DMS153 treated with DMSO at 0.1 percent for 48 hours (cell line): ENCODE measurements at regions not wholly inside any gene's neighbourhood (a gene's known extent, or its start where the extent isn't known, plus 50 kb on each side); places are given as distances from the start of the nearest gene placed in this dataset.

Experiments
- DNase-seq: peaks from one replicate; lab custom pipeline; 2025; ENCODE audit not compliant: unreplicated experiment; lab: John Stamatoyannopoulos, UW

DNA sequence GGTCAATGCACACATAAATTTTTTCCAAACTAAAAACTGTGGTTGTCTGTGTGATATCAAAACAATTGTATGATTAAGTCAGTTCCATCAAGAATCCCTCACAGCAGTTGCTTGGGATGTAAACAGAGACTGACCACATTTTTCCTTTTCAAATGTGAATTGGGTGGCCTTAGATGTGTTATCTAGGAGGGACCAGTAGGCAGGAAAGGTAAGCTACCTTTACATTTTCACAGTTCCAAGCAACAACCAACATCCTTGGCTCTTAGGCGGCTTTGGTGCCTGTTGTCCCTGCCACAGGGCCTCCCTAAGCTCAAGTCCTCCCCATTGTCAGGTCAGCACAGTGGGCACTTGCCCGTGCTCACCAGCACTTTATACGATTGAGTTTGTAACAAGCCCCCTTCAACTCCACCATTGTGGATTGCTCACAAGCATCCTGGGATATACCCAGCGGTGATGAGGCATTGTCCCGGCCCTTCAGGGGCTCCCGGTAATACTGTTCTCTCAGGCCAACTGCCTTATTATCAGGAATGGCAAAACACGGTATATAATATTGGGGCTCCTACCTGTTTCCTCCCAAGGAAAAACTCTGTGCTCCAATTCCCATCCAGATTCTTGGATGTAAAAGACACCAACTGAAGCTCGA, 114.9 kb upstream of the ANKRD1 start:
- no peak for DNase-seq

DNA sequence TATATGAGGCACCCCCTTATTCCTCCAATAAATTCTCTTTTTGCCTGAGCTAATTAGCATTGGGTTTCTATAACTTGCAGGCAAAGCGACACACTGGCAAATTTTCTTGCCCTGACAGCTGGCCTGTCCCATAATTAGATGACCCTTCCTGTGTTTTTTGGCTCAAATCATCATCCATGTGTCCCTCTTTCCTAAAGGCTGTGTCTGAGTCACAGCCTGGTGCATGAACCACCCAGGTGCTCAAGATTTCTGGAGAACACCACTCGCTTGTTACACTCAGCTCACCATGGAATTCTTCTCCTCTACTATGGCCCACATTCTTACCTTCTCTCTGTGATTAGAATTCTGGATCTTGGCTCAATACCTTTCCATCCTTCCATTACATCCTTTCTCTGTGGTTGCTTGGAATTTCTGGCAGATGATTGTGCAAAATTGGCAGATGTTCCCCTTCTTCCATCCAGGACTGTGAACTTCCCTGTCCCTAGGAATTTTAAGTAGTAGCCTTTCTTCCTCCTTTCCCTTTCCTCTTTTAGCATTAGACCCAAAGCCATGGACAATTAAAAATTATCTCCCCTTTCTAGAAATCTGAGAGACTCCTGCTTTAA, 116.0 kb upstream of the ANKRD1 start:
- DNase-seq, result no peak

DNA sequence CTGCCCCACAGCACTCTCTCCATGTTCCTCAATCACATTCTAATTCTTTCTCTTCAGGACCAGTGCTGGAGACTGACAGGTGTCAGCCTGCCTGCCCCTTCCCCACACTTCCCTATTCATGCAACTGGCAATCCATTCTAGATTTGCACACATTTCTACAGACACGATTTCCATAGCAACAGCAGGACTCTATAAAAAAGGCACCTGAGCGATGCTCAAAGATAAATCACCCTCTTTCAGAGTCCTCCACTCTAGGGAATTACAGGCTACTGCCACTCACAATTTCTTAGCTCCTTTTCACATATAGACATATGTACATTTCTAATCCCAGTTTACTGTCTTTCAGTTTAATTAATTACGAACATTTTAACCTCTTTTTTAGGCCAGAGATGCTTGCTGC, 118.1 kb upstream of the ANKRD1 start:
- DNase-seq, result no peak

DNA sequence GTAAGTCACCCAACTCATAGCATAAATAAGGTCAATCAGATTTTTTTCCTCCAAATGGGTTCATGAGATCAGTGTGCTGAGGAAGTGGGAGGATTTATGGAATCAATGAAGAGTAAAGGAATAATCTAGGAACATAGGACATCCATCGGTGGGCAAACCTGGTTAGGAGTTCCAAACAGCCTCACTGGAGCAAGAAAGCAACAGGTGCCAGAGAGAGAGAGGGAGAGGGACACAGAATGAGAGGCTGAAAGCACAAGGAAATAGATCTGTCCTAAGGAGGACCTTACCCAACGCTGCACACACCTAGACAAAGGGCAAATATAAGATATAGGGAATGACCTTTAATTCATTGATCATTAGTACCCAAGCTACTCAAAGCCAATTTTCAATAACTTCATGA, 119.5 kb upstream of the ANKRD1 start:
- DNase-seq, result no peak

DNA sequence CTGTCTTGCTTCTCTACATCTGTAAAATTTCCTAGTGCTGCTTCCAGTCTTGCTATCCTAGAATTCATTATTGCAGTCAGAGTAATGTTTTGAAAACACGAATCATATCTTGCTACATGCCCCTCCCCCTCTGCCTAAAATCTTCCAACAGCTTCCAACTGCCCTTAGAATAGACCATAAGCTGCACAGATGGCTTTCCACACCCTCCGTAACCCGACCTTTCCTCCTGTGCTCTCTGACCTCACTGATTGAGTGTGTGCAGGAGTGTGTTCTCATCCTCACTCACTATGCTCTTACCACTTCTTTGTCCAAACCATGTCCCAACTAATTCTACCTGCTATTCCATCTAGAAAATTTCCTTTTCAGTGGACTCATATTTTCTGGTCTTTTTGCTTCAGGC, 121.2 kb upstream of the ANKRD1 start:
- DNase-seq, result no peak

DNA sequence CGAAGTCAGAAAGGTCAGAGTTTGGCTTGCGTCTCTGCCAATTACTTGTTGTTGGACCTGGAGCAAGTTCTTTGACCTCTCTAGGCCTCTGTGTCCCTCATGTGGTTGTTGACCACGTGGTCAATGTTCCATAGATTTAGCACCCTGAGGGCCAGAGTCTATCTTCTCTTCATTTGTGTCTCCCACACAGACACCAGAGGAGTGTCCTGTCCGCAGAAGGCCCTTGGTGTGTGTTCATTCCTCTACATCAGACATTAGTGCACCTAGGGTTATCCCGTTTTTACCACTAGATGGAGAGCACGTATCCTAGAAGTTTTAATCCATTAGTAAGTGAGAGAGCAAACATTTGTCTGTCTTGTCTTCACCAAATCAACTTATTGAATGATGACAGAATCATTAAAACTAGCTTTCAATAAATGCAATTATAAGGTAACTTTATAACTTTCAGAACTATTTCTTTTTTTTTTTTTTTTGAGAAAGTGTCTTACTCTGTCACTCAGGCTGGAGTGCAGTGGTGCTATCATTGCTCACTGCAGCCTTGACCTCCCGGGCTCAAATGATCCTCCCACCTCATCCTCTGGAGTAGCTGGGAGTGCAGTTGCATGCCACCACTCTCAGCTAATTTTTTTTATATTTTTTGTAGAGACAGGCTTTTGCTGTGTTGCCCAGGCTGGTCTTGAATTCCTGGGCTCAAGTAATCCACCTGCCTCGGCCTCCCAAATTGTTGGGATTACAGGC, 122.5 kb upstream of the ANKRD1 start:
- DNase-seq, result peak; percentile 7

DNA sequence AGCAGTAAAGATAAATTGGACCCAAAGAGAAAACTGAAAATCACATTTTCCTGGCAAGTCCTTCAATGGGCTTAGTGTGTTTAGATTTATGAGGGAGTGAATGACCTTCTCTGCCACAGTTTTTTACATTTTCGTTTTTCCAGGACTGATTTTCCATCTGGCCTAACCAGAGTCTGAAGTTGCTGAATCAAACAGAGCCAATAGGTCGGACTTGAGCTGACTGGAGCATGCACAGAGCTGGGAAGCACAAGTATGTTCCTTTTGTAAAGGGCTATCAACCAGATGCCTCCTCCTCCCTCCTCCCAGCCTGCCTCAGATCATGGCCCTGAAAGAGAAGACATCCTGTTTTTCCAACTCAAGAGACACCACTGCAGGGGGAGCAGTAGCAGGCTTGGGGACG, 126.0 kb upstream of the ANKRD1 start:
- DNase-seq, result no peak

DNA sequence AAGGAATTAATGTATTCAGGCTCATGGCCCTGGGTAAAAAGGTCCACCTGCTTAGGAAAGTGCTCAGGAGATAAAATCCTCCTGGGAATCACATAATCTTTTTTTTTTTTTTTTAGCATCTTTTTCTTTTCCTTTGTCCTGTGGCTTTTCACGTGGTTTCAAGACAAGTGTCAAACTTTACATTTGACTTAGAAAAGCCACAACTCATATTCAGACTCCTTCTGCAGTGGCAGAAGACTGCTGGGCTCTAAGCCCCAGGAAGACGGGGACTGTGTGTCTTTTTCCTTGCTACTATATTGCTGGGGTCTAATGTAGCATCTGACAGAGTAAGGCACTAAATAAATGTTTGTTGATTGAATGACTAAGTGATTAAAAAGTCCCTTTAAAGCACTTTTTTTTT, 127.5 kb upstream of the ANKRD1 start:
- DNase-seq, result no peak

DNA sequence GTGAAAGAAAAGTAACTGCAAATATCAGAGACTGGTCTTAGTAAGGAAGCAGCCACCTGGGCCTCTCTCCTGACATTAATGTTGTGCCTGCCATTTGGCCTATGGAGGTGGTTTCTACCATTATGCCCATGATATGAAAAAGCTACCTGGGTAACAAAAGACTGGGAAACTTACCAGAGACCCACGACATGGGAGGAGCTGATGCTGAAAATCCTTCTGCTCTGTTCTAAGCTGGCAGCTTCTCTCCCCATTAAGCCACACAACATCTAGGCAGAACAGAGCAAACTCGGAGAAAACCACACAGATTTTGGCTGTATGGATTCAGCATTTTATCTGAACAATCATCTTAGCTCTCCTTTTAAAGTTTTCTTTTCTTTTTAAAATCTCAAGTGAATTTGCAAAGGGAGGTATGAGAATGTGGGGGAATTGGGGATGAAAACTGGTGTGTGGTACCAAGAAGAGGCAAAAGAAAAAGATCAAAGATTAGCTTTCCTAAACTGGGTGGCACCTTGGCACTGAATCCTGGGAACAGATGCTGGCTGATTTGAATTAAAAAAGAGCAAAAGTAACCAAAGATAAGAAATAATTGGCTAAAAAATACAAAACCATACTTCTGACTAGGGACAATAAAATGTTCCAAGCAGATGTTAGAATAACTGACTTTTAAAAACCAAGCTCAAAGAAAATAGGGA, 128.6 kb upstream of the ANKRD1 start:
- no peak for DNase-seq

DNA sequence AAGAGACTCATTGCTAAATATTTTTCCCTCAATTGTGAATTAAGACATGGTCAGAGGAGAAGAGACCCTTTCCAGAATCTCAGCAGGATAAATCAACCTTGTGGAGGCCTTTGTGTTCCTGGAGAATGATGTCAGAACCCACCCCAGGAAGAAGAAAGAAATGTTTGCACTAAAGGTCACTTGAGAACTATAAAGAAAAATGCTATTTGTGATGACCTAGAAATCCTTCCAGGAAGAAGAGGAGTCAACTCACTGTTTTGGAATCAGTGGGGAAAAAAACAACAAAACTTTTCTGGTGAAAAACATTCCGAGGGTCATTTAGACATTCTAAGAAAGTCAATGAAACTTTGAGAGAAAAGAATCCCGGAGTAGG, 129.1 kb upstream of the ANKRD1 start:
- no peak for DNase-seq

DNA sequence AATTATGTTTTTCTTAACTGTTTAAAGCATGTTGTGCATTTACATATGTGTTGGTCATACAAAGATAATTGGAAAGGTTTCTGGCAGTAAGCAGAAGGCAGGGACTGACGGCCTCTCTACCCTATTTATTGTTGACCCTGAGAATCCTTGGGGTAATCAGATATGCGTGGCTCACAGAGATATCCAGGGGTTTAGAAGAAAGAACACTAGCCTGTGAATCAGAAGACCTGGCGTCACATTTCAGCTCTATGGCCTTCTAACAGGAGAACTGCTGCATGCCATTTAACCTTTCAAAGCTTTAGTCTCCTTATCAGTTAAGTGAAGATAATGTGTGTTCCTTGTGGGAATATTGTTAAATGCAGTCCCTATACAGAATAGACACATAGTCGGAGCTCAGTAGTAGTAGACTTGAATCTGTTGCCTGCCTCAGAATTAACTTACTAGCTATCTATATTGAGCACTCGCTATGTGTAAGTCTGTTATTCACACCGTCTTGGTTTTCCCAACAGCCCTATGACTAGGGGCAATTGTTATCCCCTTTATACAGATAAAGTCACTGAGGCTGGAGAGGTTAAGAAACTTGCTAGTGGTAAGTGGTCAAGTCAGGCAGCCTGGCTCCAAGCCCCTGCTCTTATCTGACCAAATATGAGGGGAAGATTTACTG, 129.6 kb upstream of the ANKRD1 start:
- no peak for DNase-seq

DNA sequence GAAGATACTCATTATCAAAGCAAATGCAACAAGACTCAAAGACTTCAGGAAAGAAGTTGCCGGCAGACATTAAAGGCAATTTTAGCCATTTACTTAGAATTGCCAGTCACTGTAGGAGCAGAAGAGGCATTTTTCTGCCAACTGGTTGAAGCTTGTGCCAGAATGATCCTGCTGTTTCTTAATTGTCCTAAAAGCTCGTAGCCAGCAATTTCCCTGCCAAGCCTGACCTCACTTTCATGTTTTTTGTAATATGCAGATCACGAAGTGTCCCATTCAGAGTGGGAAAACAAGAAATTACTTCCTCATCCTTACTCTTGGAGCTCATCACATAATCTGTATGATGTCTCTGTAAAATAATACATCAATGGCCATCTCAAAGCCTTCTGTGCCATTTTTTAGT, 130.9 kb upstream of the ANKRD1 start:
- DNase-seq, result no peak

DNA sequence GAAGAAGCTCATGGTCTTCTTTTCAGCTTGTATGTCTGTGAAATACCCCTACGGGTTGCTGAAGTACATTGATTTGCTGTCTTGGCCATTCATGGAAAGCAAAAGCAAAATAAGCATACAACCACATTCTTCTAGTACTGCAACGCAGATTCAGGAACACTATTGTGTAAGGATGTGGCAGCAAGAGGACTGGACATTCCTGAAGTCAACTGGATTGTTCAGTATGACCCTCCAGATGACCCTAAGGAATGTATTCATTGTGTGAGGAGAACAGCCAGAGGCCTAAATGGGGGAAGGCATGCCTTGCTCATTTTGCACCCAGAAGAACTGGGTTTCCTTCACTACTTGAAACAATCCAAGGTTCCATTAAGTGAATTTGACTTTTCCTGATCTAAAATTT, 133.4 kb upstream of the ANKRD1 start:
- DNase-seq, result no peak

DNA sequence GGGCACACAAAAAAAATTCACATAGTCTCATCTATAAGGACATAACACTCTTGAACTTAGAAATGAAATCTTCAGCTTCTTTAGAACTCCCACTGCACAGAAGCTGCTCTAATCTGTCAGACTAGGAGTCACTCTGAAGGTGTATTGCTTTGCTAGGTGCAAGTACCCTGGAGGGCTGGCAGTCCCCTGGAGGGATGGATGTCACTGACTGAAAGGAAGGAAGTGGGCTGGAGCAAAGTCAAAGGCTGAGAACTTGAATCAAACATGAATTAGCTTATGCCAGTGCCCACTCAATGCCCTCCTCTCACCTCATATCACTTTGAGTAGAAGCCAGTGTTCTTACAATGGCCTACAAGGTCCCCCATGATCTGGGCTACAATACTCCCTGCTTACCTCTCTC, 140.3 kb upstream of the ANKRD1 start:
- DNase-seq, result no peak

DNA sequence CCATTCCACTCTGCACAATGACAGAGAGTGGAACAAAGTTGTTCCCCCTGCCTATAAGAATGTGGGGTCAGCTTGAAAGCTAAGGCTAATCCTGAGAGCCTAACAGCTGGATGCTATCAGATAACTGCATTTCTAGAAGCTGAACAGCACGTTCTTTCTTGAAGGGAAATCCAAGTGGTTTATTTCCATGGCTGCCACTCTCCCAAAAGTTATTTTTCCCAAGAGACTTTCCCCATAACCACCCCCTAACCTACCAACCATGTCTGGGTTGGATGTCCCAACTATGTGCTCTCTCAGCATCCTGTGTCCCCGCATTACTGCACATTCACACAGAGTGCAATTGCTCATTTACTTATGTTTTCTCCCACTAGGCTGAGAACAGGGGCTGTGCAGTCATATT, 140.7 kb upstream of the ANKRD1 start:
- DNase-seq, result no peak

DNA sequence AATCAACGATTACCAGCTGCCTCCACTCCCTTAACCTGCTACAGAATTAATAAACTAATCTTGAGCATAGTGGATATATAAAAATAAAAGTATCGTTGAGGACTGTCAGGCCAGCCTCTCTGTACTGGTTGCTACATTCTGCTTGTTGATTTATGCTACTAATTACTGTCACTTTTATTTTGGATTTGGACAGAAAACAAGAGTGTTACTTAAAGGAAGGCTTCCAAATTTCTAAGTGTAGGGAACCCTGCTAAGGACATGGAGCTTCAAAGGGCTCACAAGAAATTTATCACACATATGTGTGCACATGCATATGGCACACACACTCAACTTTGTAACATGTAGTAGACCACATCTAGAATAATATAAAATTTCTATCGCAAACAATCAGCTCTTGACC, 141.2 kb upstream of the ANKRD1 start:
- DNase-seq, result no peak

DNA sequence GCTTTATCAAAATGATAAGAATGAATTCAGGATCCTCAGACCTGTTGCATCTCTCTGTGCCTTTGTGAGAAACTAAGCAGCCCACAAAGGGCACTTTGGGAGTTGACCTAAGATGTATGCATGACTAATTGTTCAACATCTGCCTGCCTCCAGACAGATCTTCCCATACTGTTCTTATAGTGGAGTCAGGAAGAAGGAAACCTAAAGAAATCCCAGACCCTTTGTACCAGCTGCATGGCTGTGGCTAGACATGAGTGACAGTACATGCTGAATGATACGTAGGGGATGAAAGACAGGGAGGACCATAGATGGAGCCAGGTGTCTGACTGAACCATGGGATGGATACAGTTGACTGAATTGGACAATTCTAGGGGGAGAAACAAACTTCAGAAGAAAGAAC, 148.7 kb upstream of the PCGF5 start:
- DNase-seq, result no peak

DNA sequence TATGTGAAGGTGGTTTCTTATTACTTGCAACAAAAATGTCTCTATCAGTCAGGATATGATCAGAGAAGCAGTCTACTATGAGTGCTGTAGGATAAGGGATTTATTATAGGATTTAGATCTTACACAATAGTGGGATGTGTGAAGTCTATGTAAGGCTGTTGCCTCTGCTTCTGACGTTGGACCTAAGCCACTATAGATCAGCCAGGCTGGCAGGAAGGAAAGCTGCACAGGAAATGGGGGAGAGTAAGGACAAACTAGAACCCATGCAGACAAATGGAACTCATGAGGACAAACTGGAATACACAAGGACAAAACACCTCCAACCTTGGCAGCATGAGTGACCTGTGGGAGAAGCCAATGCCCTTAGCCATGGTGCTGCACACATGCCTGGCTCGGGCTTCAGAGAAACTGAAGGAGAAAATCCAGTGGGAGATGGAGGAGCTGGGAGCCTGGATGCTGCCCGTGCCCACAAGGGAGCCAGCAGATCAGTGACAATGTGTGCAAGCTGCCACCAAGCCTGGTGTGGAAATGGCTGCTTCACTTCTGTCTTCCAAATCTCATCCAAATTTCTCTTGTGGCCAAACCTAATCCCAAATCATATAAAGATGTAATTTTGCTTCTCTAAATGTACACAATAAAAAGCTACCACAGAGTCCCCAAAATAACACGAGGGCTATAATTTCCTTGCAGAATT, 147.0 kb upstream of the PCGF5 start:
- DNase-seq, result no peak

DNA sequence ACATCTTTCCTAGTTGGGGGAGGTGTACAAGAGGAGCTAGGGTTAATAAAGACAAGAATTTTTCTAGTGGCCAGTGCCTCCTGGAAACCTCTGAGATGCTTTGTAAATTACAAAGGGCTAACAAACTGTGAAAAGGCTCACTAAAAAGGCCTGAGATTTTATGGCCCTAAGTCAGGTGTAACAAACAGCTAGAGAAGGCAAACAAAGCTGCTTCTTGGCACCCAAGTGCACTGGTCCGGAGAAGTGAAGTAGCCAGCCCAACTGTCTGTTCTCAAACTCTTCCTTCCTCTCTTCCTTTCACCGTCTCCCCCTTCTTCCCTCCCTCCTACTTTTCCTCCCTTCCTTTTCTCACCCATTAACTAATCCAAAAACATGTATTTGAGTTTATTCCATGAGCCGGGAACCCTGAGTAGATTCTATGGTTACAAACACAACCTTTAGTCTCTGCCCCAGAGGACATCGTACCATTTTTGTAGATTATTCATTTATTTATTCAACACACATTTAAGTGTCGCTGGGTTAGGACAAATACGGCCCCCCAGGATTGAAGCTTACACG, 143.4 kb upstream of the PCGF5 start:
- DNase-seq, result no peak

DNA sequence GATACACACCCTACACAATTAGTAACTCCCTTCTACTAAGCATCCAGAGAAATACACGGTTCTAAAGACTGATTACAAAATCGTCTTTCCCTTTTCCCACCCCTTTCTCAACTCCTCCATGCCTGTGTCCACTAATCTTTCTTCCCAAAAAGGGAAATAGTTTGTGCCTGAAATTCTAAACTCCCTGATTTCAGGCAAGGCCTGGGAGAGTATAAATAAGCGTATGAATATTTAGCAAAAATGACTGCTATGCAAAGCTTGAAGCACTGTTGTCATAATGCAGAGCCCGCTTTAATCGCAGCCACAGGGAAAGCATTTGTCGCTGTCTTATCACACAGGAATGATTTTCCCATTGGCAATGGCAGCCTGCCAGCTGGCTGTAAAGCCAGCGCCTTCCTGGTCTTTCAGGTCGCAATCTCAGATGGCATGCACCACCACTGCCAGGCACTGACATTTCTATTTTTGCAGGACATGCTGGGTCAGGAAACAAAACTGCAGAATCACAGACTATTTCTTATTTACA, 142.9 kb upstream of the PCGF5 start:
- peak; percentile 69 for DNase-seq
